HCT116 (cell line): ENCODE measurements at regions not wholly inside any gene's neighbourhood (a gene's known extent, or its start where the extent isn't known, plus 50 kb on each side); places are given as distances from the start of the nearest gene placed in this dataset.

Experiments
- ATAC-seq: fragments of 200-7000 bp; cut with Tn5 transposase; 2 replicates; pipeline ENCODE4 v1.9.1; 2020; ENCODE audit warnings: mild to moderate bottlenecking, moderate library complexity
- BruUV-seq: library from RNA; stranded (reverse); fragments of 400-500 nt; replicated peaks from 2 replicates; lab custom pipeline; 2021; lab: Mats Ljungman, UMichigan
- CTCF ChIA-PET: fragments of 300-600 bp; sonication (Branson Sonifier 250); formaldehyde crosslinking; loops from one replicate; lab custom pipeline; 2021; ENCODE audit warnings: antibody characterized with exemption; lab: Charles Lee
- POLR2A ChIA-PET: fragments of 300-600, 350-600 bp; sonication (Branson Sonifier 250); formaldehyde crosslinking; loops from one replicate; lab custom pipeline; 2021; ENCODE audit warnings: antibody characterized with exemption; lab: Charles Lee
- RAD21 ChIA-PET, 2 experiments: fragments of 300-600 bp; sonication (Branson Sonifier 250); formaldehyde crosslinking; loops; one replicate each; lab custom pipeline; 2023; ENCODE audit warnings: low total read pairs in 2 of 2; ENCODE audit not compliant: uncharacterized antibody in 2 of 2, unreplicated experiment in 2 of 2, low non-redundant PET in 1 of 2; lab: Charles Lee
- DNase-seq: peaks from one replicate; pipeline ENCODE4 v3.0.0-alpha.2; 2010; ENCODE audit warnings: low read depth, low spot score
- H2AFZ ChIP-seq: fragments of 200-600 bp; shearing (Covaris generic), sonication (generic); 2 replicates; pipeline ENCODE4 v1.6.1; 2017; ENCODE audit warnings: low read depth, mixed run types, mixed read lengths, antibody characterized with exemption, low read length; ENCODE audit not compliant: poor library complexity, severe bottlenecking
- H3K27ac ChIP-seq: 2 replicates; pipeline ENCODE4 v1.5.1; 2012; ENCODE audit warnings: low read depth, low read length
- H3K27me3 ChIP-seq: fragments of 200-600 bp; sonication (generic); 2 replicates; pipeline ENCODE4 v1.6.1; 2016; ENCODE audit warnings: mixed run types, low read length, mixed read lengths; ENCODE audit not compliant: insufficient read depth
- H3K36me3 ChIP-seq, 2 experiments: fragments of 200-500 bp in 1 of 2; fragments of 200-600 bp in 1 of 2; sonication (Bioruptor generic) in 1 of 2; sonication (generic) in 1 of 2; 2 replicates each; pipeline versions ENCODE4 v1.5.1 to v1.6.1; 2014 to 2016; ENCODE audit warnings: low read length in 2 of 2, inconsistent platforms in 1 of 2, mixed read lengths in 1 of 2, mixed run types in 1 of 2; ENCODE audit not compliant: insufficient read depth in 2 of 2, control insufficient read depth in 1 of 2
- H3K4me1 ChIP-seq, 2 experiments: fragments of 200-600 bp in 1 of 2; sonication (generic) in 1 of 2; 2 replicates each; pipeline versions ENCODE4 v1.5.1 to v1.6.1; 2012 to 2017; ENCODE audit warnings: low read length in 2 of 2, inconsistent platforms in 1 of 2, mild to moderate bottlenecking in 1 of 2, mixed read lengths in 1 of 2, mixed run types in 1 of 2, moderate library complexity in 1 of 2; ENCODE audit not compliant: insufficient read depth in 2 of 2, control insufficient read depth in 1 of 2
- H3K4me2 ChIP-seq: fragments of 200-600 bp; sonication (generic); 2 replicates; pipeline ENCODE4 v1.6.1; 2017; ENCODE audit warnings: mixed run types, low read length, mixed read lengths
- H3K4me3 ChIP-seq, 2 experiments: fragments of 200-600 bp in 1 of 2; sonication (generic) in 1 of 2; replicated peaks in 1 of 2; 2 replicates each; pipeline ENCODE4 v1.5.1; 2011 to 2016; ENCODE audit warnings: low read length in 2 of 2, control low read depth in 1 of 2, low read depth in 1 of 2, mild to moderate bottlenecking in 1 of 2, mixed read lengths in 1 of 2, mixed run types in 1 of 2
- H3K79me2 ChIP-seq: fragments of 200-600 bp; sonication (generic); 2 replicates; pipeline ENCODE4 v1.6.1; 2017; ENCODE audit warnings: mild to moderate bottlenecking, mixed run types, low read length, moderate library complexity, mixed read lengths; ENCODE audit not compliant: insufficient read depth
- H3K9ac ChIP-seq: fragments of 200-600 bp; sonication (generic); 2 replicates; pipeline ENCODE4 v1.6.1; 2016; ENCODE audit warnings: low read length, mixed read lengths
- H3K9me2 ChIP-seq: fragments of 200-600 bp; sonication (generic), shearing (Covaris generic); 2 replicates; pipeline ENCODE4 v1.6.1; 2017; ENCODE audit warnings: mixed run types, mild to moderate bottlenecking, moderate library complexity; ENCODE audit not compliant: insufficient read depth
- H3K9me3 ChIP-seq, 2 experiments: fragments of 200-500 bp in 1 of 2; fragments of 200-600 bp in 1 of 2; sonication (Bioruptor generic) in 1 of 2; sonication (generic) in 1 of 2; 2 replicates each; pipeline ENCODE4 v1.6.1; 2014 to 2017; ENCODE audit warnings: low read length in 2 of 2, mixed read lengths in 2 of 2, inconsistent platforms in 1 of 2, low read depth in 1 of 2, mild to moderate bottlenecking in 1 of 2, mixed run types in 1 of 2, moderate library complexity in 1 of 2; ENCODE audit not compliant: control insufficient read depth in 1 of 2, insufficient read depth in 1 of 2
- H4K20me1 ChIP-seq: fragments of 200-600 bp; sonication (generic), shearing (Covaris generic); 2 replicates; pipeline ENCODE4 v1.6.1; 2017; ENCODE audit warnings: mixed run types, mild to moderate bottlenecking, moderate library complexity; ENCODE audit not compliant: insufficient read depth
- CBX3 ChIP-seq: IDR thresholded peaks from 2 replicates; pipeline ENCODE4 v1.6.1; 2012; ENCODE audit warnings: low read depth
- CEBPB ChIP-seq: IDR thresholded peaks from 2 replicates; pipeline ENCODE4 v1.6.1; 2012; ENCODE audit warnings: low read depth
- EGR1 ChIP-seq: IDR thresholded peaks from 2 replicates; pipeline ENCODE4 v1.6.1; 2012; ENCODE audit warnings: low read depth
- ELF1 ChIP-seq: IDR thresholded peaks from 2 replicates; pipeline ENCODE4 v1.6.1; 2012; ENCODE audit warnings: low read depth, borderline replicate concordance
- EZH2 ChIP-seq: fragments of 200-600 bp; sonication (generic); IDR thresholded peaks from 2 replicates; pipeline ENCODE4 v1.6.1; 2017; ENCODE audit warnings: antibody characterized with exemption, mixed run types
- FOSL1 ChIP-seq: IDR thresholded peaks from 2 replicates; pipeline ENCODE4 v1.6.1; 2012; ENCODE audit warnings: low read depth
- JUND ChIP-seq: IDR thresholded peaks from 2 replicates; pipeline ENCODE4 v1.6.1; 2012
- RAD21 ChIP-seq: IDR thresholded peaks from 2 replicates; pipeline ENCODE4 v1.6.1; 2012; ENCODE audit warnings: low read depth, mild to moderate bottlenecking
- SIN3A ChIP-seq: IDR thresholded peaks from 2 replicates; pipeline ENCODE4 v1.6.1; 2012; ENCODE audit warnings: low read depth
- SP1 ChIP-seq: IDR thresholded peaks from 2 replicates; pipeline ENCODE4 v1.6.1; 2012; ENCODE audit warnings: low read depth
- SRF ChIP-seq: IDR thresholded peaks from 2 replicates; pipeline ENCODE4 v1.6.1; 2012; ENCODE audit warnings: low read depth
- YY1 ChIP-seq: IDR thresholded peaks from 2 replicates; pipeline ENCODE4 v1.6.1; 2011; ENCODE audit warnings: low read length, low read depth, moderate library complexity, mild to moderate bottlenecking; ENCODE audit not compliant: insufficient replicate concordance; ENCODE audit errors: extremely low read depth
- ZFX ChIP-seq: fragments of 450-650 bp; IDR thresholded peaks from 2 replicates; pipeline ENCODE4 v1.6.1; 2017
- ZNF274 ChIP-seq: fragments of 200-500 bp; sonication (Bioruptor generic); IDR thresholded peaks from 2 replicates; pipeline ENCODE4 v1.6.1; 2014; ENCODE audit warnings: mild to moderate bottlenecking, low read depth, low read length, inconsistent platforms
- intact Hi-C: fragments of 100-400 bp; cut with micrococcal nuclease; formaldehyde crosslinking; loops from 2 replicates; pipeline ENCODE4 v1.10.0; 2022
- TF ChIP-seq, protein P1 (sequence below): IDR thresholded peaks from 2 replicates; pipeline ENCODE4 v1.6.1; 2011; ENCODE audit warnings: mild to moderate bottlenecking, low read length, moderate library complexity; ENCODE audit not compliant: insufficient replicate concordance; ENCODE audit errors: extremely low read depth
- TF ChIP-seq, protein P2 (sequence below): IDR thresholded peaks from 2 replicates; pipeline ENCODE4 v1.6.1; 2012
- TF ChIP-seq, protein P3 (sequence below): IDR thresholded peaks from 2 replicates; pipeline ENCODE4 v1.6.1; 2012; ENCODE audit warnings: low read depth

DNA sequence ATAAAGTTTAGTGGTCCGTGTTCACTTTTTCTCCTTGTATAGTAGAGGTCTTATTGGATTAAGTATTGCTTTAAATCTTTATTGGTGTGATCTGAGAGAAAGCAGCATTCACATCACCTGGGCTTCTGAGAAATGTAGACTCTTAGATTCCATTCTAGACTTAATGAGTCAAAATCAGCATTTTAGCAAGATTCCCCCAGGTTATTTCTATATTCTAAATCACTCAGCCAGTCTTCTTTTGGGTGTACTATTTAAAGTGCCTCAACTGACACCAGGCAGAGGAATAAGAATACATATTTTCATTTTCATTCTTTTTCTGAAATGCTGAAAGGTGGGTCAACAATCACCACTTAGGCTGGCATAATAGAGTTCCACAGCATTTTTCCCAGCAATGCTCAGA is 481.7 kb downstream of the TUSC7 start (continued):
- TF ChIP-seq EGR1 = no peak
- TF ChIP-seq ELF1 = no peak
- TF ChIP-seq, protein P1, sequence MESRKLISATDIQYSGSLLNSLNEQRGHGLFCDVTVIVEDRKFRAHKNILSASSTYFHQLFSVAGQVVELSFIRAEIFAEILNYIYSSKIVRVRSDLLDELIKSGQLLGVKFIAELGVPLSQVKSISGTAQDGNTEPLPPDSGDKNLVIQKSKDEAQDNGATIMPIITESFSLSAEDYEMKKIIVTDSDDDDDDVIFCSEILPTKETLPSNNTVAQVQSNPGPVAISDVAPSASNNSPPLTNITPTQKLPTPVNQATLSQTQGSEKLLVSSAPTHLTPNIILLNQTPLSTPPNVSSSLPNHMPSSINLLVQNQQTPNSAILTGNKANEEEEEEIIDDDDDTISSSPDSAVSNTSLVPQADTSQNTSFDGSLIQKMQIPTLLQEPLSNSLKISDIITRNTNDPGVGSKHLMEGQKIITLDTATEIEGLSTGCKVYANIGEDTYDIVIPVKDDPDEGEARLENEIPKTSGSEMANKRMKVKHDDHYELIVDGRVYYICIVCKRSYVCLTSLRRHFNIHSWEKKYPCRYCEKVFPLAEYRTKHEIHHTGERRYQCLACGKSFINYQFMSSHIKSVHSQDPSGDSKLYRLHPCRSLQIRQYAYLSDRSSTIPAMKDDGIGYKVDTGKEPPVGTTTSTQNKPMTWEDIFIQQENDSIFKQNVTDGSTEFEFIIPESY = no peak

DNA sequence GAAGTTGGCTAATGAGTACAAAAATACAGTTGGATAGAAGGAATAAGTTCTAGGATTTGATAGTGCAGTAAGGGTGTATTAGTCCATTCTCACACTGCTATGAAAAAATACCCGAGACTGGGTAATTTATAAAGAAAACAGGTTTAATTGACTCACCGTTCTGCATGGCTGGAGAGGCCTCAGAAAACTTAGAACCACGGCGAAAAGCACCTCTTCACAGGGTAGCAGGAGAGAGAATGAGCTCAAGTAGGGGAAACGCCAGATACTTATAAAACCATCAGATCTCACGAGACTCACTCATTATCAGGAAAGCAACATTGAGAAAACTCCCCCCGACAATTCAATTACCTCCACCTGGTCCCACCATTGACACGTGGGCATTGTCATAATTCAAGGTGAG is 483.3 kb downstream of the TUSC7 start:
- CTCF ChIA-PET = no interaction called here
- H2AFZ ChIP-seq = no peak overlapping the region
- no TSS peak for BruUV-seq

More for the DNA sequence above, 483.3 kb downstream of the TUSC7 start:
- H3K27ac ChIP-seq = no peak overlapping the region
- intact Hi-C loops = no loop called here
- no peaks in the 10 kb centered on the region for H3K79me2 ChIP-seq
- H3K36me3 ChIP-seq = no peaks in the 10 kb centered on the region
- H3K9ac ChIP-seq = no peak overlapping the region
- ChIA-PET POLR2A (no interaction called here), RAD21 (no interaction called here)
- DNase-seq (no peak), ATAC-seq (no peak)
- no peaks in the 10 kb centered on the region for H4K20me1 ChIP-seq
- no peaks in the 10 kb centered on the region for H3K4me1 ChIP-seq
- TF ChIP-seq, protein P2, sequence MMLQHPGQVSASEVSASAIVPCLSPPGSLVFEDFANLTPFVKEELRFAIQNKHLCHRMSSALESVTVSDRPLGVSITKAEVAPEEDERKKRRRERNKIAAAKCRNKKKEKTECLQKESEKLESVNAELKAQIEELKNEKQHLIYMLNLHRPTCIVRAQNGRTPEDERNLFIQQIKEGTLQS = no peak
- no peak for TF ChIP-seq FOSL1
- no peak for TF ChIP-seq ELF1
- no peak for TF ChIP-seq CBX3
- TF ChIP-seq, protein P1 = no peak
- TF ChIP-seq ZNF274 = no peak
- TF ChIP-seq SP1 = no peak
- TF ChIP-seq YY1 = no peak
- TF ChIP-seq, protein P3, sequence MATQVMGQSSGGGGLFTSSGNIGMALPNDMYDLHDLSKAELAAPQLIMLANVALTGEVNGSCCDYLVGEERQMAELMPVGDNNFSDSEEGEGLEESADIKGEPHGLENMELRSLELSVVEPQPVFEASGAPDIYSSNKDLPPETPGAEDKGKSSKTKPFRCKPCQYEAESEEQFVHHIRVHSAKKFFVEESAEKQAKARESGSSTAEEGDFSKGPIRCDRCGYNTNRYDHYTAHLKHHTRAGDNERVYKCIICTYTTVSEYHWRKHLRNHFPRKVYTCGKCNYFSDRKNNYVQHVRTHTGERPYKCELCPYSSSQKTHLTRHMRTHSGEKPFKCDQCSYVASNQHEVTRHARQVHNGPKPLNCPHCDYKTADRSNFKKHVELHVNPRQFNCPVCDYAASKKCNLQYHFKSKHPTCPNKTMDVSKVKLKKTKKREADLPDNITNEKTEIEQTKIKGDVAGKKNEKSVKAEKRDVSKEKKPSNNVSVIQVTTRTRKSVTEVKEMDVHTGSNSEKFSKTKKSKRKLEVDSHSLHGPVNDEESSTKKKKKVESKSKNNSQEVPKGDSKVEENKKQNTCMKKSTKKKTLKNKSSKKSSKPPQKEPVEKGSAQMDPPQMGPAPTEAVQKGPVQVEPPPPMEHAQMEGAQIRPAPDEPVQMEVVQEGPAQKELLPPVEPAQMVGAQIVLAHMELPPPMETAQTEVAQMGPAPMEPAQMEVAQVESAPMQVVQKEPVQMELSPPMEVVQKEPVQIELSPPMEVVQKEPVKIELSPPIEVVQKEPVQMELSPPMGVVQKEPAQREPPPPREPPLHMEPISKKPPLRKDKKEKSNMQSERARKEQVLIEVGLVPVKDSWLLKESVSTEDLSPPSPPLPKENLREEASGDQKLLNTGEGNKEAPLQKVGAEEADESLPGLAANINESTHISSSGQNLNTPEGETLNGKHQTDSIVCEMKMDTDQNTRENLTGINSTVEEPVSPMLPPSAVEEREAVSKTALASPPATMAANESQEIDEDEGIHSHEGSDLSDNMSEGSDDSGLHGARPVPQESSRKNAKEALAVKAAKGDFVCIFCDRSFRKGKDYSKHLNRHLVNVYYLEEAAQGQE = no peak
- TF ChIP-seq SRF = no peak
- TF ChIP-seq SIN3A = no peak
- no peak for TF ChIP-seq CEBPB
- TF ChIP-seq EGR1 = no peak
- TF ChIP-seq ZFX = no peak
- TF ChIP-seq RAD21 = no peak
- no peak for TF ChIP-seq JUND
- TF ChIP-seq EZH2 = no peak
- no peaks in the 10 kb centered on the region for H3K9me2 ChIP-seq
- H3K4me2 ChIP-seq = no peak overlapping the region
- no peak overlapping the region for H3K4me3 ChIP-seq
- H3K9me3 ChIP-seq = no peaks in the 10 kb centered on the region; a peak in 1 of 4 replicates
- no peaks in the 10 kb centered on the region for H3K27me3 ChIP-seq
